Smooth muscle cell (in vitro differentiated cells): ENCODE measurements at regions not wholly inside any gene's neighbourhood (a gene's known extent, or its start where the extent isn't known, plus 50 kb on each side); places are given as distances from the start of the nearest gene placed in this dataset.

Experiments
- DNase-seq: peaks from one replicate; lab custom pipeline; 2025; ENCODE audit not compliant: unreplicated experiment; lab: John Stamatoyannopoulos, UW
- H2AFZ ChIP-seq: fragments of 200-600 bp; sonication (generic); 2 replicates; pipeline ENCODE4 v1.6.0; 2016; ENCODE audit warnings: antibody characterized with exemption, low read depth, mild to moderate bottlenecking
- H3F3A ChIP-seq: fragments of 200-600 bp; sonication (generic); 2 replicates; pipeline ENCODE4 v1.6.0; 2017; ENCODE audit warnings: antibody characterized with exemption, low read depth
- H3K27ac ChIP-seq: fragments of 200-600 bp; sonication (generic); 2 replicates; pipeline ENCODE4 v1.5.1; 2016; ENCODE audit warnings: low read depth, mild to moderate bottlenecking
- H3K27me3 ChIP-seq: fragments of 200-600 bp; sonication (generic); 2 replicates; pipeline ENCODE4 v1.6.1; 2016; ENCODE audit warnings: low read depth, mild to moderate bottlenecking
- H3K36me3 ChIP-seq: fragments of 200-600 bp; sonication (generic); 2 replicates; pipeline ENCODE4 v1.5.1; 2016; ENCODE audit warnings: low read depth
- H3K4me1 ChIP-seq: fragments of 200-600 bp; sonication (generic); 2 replicates; pipeline ENCODE4 v1.5.1; 2016; ENCODE audit warnings: low read depth
- H3K4me2 ChIP-seq: fragments of 200-600 bp; sonication (generic); 2 replicates; pipeline ENCODE4 v1.6.0; 2016; ENCODE audit warnings: mild to moderate bottlenecking
- H3K4me3 ChIP-seq: fragments of 200-600 bp; sonication (generic); 2 replicates; pipeline ENCODE4 v1.5.1; 2016; ENCODE audit warnings: mild to moderate bottlenecking
- H3K79me2 ChIP-seq: fragments of 200-600 bp; sonication (generic); 2 replicates; pipeline ENCODE4 v1.6.0; 2016; ENCODE audit warnings: low read depth, mild to moderate bottlenecking
- H3K9ac ChIP-seq: fragments of 200-600 bp; sonication (generic); 2 replicates; pipeline ENCODE4 v1.6.0; 2016; ENCODE audit warnings: low read depth
- H3K9me3 ChIP-seq: fragments of 200-600 bp; sonication (generic); replicated peaks from 2 replicates; pipeline ENCODE4 v1.5.1; 2016; ENCODE audit warnings: low read depth
- H4K20me1 ChIP-seq: fragments of 200-600 bp; sonication (generic); 2 replicates; pipeline ENCODE4 v1.6.0; 2016; ENCODE audit warnings: low read depth
- CTCF ChIP-seq: fragments of 200-600 bp; sonication (generic); IDR thresholded peaks from 2 replicates; pipeline ENCODE4 v1.5.1; 2017; ENCODE audit warnings: borderline replicate concordance, mild to moderate bottlenecking, antibody characterized with exemption; ENCODE audit not compliant: insufficient read depth, poor library complexity, severe bottlenecking
- WGBS: methylation state at CpG from one replicate; pipeline ENCODE4 v1.1.7; 2016; ENCODE audit warnings: low lambda C conversion rate; 5-methylcytosine and 5-hydroxymethylcytosine counted together

- Histone ChIP-seq H3K27ac (no peak overlapping the region), H3K4me1 (no peaks in the 10 kb centered on the region)
- no peak for TF ChIP-seq CTCF
Observed at GRCh38 chr2:172227719-172228118, 125.0 kb upstream of the DLX2 start.

DNA sequence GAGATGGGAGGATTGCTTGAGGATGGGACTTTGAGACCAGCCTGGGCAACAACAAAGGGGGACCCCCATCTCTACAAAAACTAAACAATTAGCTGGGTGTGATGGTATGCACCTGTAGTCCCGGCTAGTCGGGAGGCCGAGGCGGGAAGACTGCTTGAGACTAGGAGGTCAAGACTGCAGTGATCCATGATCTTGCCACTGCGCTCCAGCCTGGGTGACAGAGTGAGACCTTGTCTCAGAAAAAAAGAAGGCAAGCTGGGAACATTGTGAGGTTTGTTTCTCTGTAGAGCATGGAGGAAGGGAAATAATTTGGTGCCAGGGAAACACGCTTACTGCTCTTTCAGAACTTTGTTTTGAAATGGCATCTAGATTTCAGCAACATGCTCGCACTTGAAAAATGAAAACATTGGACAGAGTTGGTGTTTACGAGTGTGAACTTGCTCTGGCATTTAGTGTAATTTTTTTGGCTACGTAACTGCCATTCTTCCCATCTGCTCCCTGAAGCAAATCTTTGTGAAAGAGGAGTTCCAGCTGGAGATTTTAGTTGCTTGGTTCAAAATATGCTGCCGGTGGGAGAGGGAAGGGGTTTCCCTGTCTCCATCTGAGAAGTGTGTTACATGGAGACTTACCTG lies 125.6 kb upstream of the DLX2 start:
- WGBS: 86% methylated on average over 10 of the region's 10 CpGs
- no peaks in the 10 kb centered on the region for H3K4me1 ChIP-seq
- TF ChIP-seq CTCF: no peak
- H3K36me3 ChIP-seq: no peaks in the 10 kb centered on the region
- no peak overlapping the region for H3K4me2 ChIP-seq
- peaks cover 2% of the 10 kb centered on the region for H3K27me3 ChIP-seq
- DNase-seq: no peak
- H3F3A ChIP-seq: no peaks in the 10 kb centered on the region
- H4K20me1 ChIP-seq: no peaks in the 10 kb centered on the region
- no peaks in the 10 kb centered on the region for H3K79me2 ChIP-seq
- H3K4me3 ChIP-seq: no peak overlapping the region
- H3K9ac ChIP-seq: no peak overlapping the region
- H3K27ac ChIP-seq: no peak overlapping the region
- no peak overlapping the region for H2AFZ ChIP-seq
- H3K9me3 ChIP-seq: no peaks in the 10 kb centered on the region

More at GRCh38 chr2:172227719-172228118, 125.0 kb upstream of the DLX2 start:
- H3F3A ChIP-seq: no peaks in the 10 kb centered on the region
- 70% methylated on average over 4 of the region's 4 CpGs for WGBS
- no peaks in the 10 kb centered on the region for H3K79me2 ChIP-seq
- no peaks in the 10 kb centered on the region for H3K9me3 ChIP-seq
- no peaks in the 10 kb centered on the region for H4K20me1 ChIP-seq
- no peak for DNase-seq
- no peak overlapping the region for H3K4me3 ChIP-seq
- H3K27me3 ChIP-seq: no peaks in the 10 kb centered on the region
- no peak overlapping the region for H2AFZ ChIP-seq
- H3K9ac ChIP-seq: no peak overlapping the region
- no peaks in the 10 kb centered on the region for H3K36me3 ChIP-seq
- no peak overlapping the region for H3K4me2 ChIP-seq

GRCh38 chr2:172229125-172229524 lies 126.4 kb upstream of the DLX2 start:
- Histone ChIP-seq H3F3A (no peaks in the 10 kb centered on the region), H3K79me2 (no peaks in the 10 kb centered on the region), H4K20me1 (no peaks in the 10 kb centered on the region), H3K9me3 (no peaks in the 10 kb centered on the region), H3K9ac (no peak overlapping the region), H3K27me3 (peaks cover 11% of the 10 kb centered on the region), H3K4me2 (no peak overlapping the region), H3K27ac (no peak overlapping the region), H3K4me1 (no peaks in the 10 kb centered on the region), H3K36me3 (no peaks in the 10 kb centered on the region), H2AFZ (no peak overlapping the region), H3K4me3 (no peak overlapping the region)
- 88% methylated on average over 4 of the region's 4 CpGs for WGBS
- DNase-seq: no peak
- no peak for TF ChIP-seq CTCF

DNA sequence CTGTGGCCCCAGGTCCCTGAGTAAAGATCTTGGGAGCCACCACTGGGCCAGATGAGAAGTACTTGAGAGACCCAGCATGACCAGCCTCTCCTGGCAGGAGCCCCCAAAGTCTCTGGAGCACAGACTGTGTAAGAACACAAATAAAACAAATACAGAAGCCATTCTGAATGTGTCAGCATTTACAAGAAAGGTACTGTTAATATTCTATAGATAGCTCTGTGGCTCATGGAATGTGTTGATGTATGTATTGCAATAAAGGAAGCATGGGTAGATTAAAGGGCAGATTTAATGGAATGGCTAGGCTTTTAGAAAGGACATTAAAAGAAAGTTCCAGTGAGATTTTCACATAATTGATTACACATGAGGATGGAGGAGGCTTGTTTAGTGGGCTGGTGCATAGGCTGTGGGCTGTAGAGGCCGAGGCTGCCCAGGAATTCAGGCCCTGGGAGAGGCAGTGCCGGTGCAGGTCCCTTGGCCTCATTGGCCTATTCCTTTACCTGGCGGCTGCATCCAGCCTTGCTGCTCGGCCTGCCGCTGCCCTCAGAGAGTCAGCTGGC lies 127.7 kb upstream of the DLX2 start:
- Histone ChIP-seq H2AFZ (no peak overlapping the region), H3K36me3 (no peaks in the 10 kb centered on the region), H3K9ac (no peak overlapping the region), H3K27me3 (peaks cover 23% of the 10 kb centered on the region), H3F3A (no peaks in the 10 kb centered on the region), H3K9me3 (no peaks in the 10 kb centered on the region), H3K4me3 (no peak overlapping the region), H4K20me1 (no peaks in the 10 kb centered on the region), H3K27ac (no peak overlapping the region), H3K4me2 (no peak overlapping the region), H3K79me2 (no peaks in the 10 kb centered on the region), H3K4me1 (peaks cover 5% of the 10 kb centered on the region)
- DNase-seq: no peak
- 82% methylated on average over 5 of the region's 5 CpGs for WGBS
- TF ChIP-seq CTCF: no peak
